ENCODE measurements at regions not wholly inside any gene's neighbourhood (a gene's known extent, or its start where the extent isn't known, plus 50 kb on each side); places are given as distances from the start of the nearest gene placed in this dataset.

DNA sequence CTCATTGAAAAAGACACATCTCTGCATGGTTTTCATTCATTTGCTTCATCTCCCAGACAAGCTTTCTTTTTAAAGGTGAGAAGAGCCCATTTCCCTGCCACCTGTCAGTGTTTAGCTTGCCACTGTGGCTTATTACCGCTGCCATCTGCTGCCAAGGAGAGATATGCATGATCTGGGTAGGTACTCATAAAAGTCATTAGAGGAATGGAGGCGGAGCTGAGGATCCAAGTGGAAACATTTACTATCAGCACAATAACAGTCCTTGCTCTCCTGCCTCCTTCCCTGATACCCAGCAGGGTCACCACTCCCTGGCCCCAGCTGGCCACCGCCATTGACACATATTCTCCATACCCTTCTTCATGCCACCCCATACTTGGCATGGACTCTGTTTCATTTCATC, 390.4 kb downstream of the TSN start:
- TF ChIP-seq, protein P1, sequence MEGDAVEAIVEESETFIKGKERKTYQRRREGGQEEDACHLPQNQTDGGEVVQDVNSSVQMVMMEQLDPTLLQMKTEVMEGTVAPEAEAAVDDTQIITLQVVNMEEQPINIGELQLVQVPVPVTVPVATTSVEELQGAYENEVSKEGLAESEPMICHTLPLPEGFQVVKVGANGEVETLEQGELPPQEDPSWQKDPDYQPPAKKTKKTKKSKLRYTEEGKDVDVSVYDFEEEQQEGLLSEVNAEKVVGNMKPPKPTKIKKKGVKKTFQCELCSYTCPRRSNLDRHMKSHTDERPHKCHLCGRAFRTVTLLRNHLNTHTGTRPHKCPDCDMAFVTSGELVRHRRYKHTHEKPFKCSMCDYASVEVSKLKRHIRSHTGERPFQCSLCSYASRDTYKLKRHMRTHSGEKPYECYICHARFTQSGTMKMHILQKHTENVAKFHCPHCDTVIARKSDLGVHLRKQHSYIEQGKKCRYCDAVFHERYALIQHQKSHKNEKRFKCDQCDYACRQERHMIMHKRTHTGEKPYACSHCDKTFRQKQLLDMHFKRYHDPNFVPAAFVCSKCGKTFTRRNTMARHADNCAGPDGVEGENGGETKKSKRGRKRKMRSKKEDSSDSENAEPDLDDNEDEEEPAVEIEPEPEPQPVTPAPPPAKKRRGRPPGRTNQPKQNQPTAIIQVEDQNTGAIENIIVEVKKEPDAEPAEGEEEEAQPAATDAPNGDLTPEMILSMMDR (IDR thresholded peaks at IDR 0.05), result no peak
- no peak for TF ChIP-seq EZH2 (IDR thresholded peaks at IDR 0.05)
- TF ChIP-seq EZH2phosphoT487 (IDR thresholded peaks at IDR 0.05), result no peak

Measured in neural progenitor cell (in vitro differentiated cells).